A673 (cell line): ENCODE measurements at regions not wholly inside any gene's neighbourhood (a gene's known extent, or its start where the extent isn't known, plus 50 kb on each side); places are given as distances from the start of the nearest gene placed in this dataset.
"Not testable (repeated sequence)": the region's sequence is repeated elsewhere in the genome, so short reads cannot be mapped to it uniquely, and the experiment has no call there.

ENCODE experiments used
- BruUV-seq: library from RNA; stranded (reverse); fragments of 400-500 nt; replicated peaks from 2 replicates; lab custom pipeline; 2021; lab: Mats Ljungman, UMichigan
- CTCF ChIA-PET: fragments of 300-600 bp; sonication (Branson Sonifier 250); formaldehyde crosslinking; loops from one replicate; lab custom pipeline; 2022; ENCODE audit warnings: antibody characterized with exemption; lab: Charles Lee
- POLR2A ChIA-PET: fragments of 300-600 bp; sonication (Branson Sonifier 250); formaldehyde crosslinking; loops from one replicate; lab custom pipeline; 2022; ENCODE audit warnings: antibody characterized with exemption; ENCODE audit not compliant: low non-redundant PET; lab: Charles Lee
- DNase-seq: peaks from one replicate; pipeline ENCODE4 v3.0.0-alpha.2; 2015; ENCODE audit warnings: low spot score
- H3K27ac ChIP-seq: fragments of 200-600 bp; sonication (generic); 2 replicates; pipeline ENCODE4 v1.5.1; 2016; ENCODE audit warnings: mixed run types, low read depth, mild to moderate bottlenecking, mixed read lengths, antibody characterized with exemption, low read length; ENCODE audit not compliant: poor library complexity, severe bottlenecking
- H3K27me3 ChIP-seq: fragments of 200-600 bp; sonication (generic); replicated peaks from 2 replicates; pipeline ENCODE4 v1.6.1; 2017; ENCODE audit warnings: mixed run types, low read depth, mild to moderate bottlenecking, mixed read lengths, antibody characterized with exemption, low read length; ENCODE audit not compliant: insufficient read depth, poor library complexity
- H3K36me3 ChIP-seq: fragments of 200-600 bp; sonication (generic); 2 replicates; pipeline ENCODE4 v1.6.1; 2016; ENCODE audit warnings: mixed run types, mild to moderate bottlenecking, mixed read lengths, antibody characterized with exemption, low read length; ENCODE audit not compliant: insufficient read depth, poor library complexity, severe bottlenecking
- H3K4me1 ChIP-seq: fragments of 200-600 bp; sonication (generic); 2 replicates; pipeline ENCODE4 v1.6.1; 2017; ENCODE audit warnings: mixed run types, mild to moderate bottlenecking, mixed read lengths, antibody characterized with exemption, low read length; ENCODE audit not compliant: insufficient read depth, poor library complexity, severe bottlenecking
- H3K4me3 ChIP-seq: fragments of 200-600 bp; sonication (generic); 2 replicates; pipeline ENCODE4 v1.5.1; 2016; ENCODE audit warnings: low read depth, mixed run types, mild to moderate bottlenecking, mixed read lengths, low read length; ENCODE audit not compliant: poor library complexity, severe bottlenecking
- H3K9me3 ChIP-seq: fragments of 200-600 bp; sonication (generic); 2 replicates; pipeline ENCODE4 v1.6.1; 2016; ENCODE audit warnings: mixed run types, low read depth, mild to moderate bottlenecking, mixed read lengths, antibody characterized with exemption, low read length; ENCODE audit not compliant: poor library complexity, severe bottlenecking
- CTCF ChIP-seq: fragments of 300-800, 200-600 bp; sonication (generic); conservative IDR thresholded peaks from 2 replicates; pipeline ENCODE4 v1.5.1; 2017; ENCODE audit warnings: low read depth, mild to moderate bottlenecking, antibody characterized with exemption, low read length, moderate library complexity, mixed read lengths
- EZH2 ChIP-seq: fragments of 200-600 bp; sonication (generic); IDR thresholded peaks from 2 replicates; pipeline ENCODE4 v1.6.1; 2017; ENCODE audit warnings: borderline replicate concordance, low read depth, mild to moderate bottlenecking, mixed read lengths, antibody characterized with exemption, low read length; ENCODE audit not compliant: poor library complexity, severe bottlenecking
- intact Hi-C: fragments of 100-400 bp; cut with micrococcal nuclease; formaldehyde crosslinking; loops from one replicate; pipeline ENCODE4 v1.10.0; 2022; ENCODE audit not compliant: unreplicated experiment

GRCh38 chr1:218931324-218931723, 242.4 kb upstream of the LYPLAL1 start:
- BruUV-seq = no TSS peak
- CTCF ChIA-PET = no interaction called here

GRCh38 chr1:218933513-218933912, 240.2 kb upstream of the LYPLAL1 start:
- intact Hi-C loops = no loop called here
- POLR2A ChIA-PET = interaction anchor here (0.5 kb wide), 1 partner anchor 608 kb away, joined by 3 read pairs; no protein-coding TSS in a partner anchor
- Histone ChIP-seq H3K27ac (no peak overlapping the region), H3K36me3 (no peaks in the 10 kb centered on the region), H3K4me3 (no peak overlapping the region), H3K4me1 (no peaks in the 10 kb centered on the region), H3K9me3 (no peaks in the 10 kb centered on the region), H3K27me3 (peaks cover 28% of the 10 kb centered on the region)
- TF ChIP-seq CTCF (no peak), EZH2 (no peak)
- no TSS peak for BruUV-seq
- CTCF ChIA-PET = no interaction called here
- DNase-seq = no peak

More at GRCh38 chr1:218931324-218931723, 242.4 kb upstream of the LYPLAL1 start:
- H3K4me1 ChIP-seq = no peaks in the 10 kb centered on the region
- no peak for DNase-seq
- POLR2A ChIA-PET = no interaction called here
- TF ChIP-seq EZH2 (no peak), CTCF (no peak)
- no peak overlapping the region for H3K27ac ChIP-seq
- H3K36me3 ChIP-seq = no peaks in the 10 kb centered on the region
- H3K9me3 ChIP-seq = no peaks in the 10 kb centered on the region
- H3K4me3 ChIP-seq = no peak overlapping the region
- intact Hi-C loops = no loop called here
- peaks cover 38% of the 10 kb centered on the region for H3K27me3 ChIP-seq

- peaks cover 16% of the 10 kb centered on the region for H3K27me3 ChIP-seq
- CTCF ChIA-PET, H3K27ac ChIP-seq, H3K36me3 ChIP-seq, H3K9me3 ChIP-seq, intact Hi-C loops, H3K4me3 ChIP-seq, BruUV-seq, H3K4me1 ChIP-seq, DNase-seq, POLR2A ChIA-PET: not testable (repeated sequence)
Measured at GRCh38 chr1:218935408-218935807, 238.3 kb upstream of the LYPLAL1 start.

GRCh38 chr1:218938259-218938658, 235.4 kb upstream of the LYPLAL1 start:
- no peaks in the 10 kb centered on the region for H3K9me3 ChIP-seq
- CTCF ChIA-PET = no interaction called here
- no peaks in the 10 kb centered on the region for H3K36me3 ChIP-seq
- TF ChIP-seq EZH2 (no peak), CTCF (no peak)
- H3K27ac ChIP-seq = no peak overlapping the region
- DNase-seq = no peak
- intact Hi-C loops = no loop called here
- no peaks in the 10 kb centered on the region for H3K4me1 ChIP-seq
- peaks cover 21% of the 10 kb centered on the region for H3K27me3 ChIP-seq
- BruUV-seq = no TSS peak
- no peak overlapping the region for H3K4me3 ChIP-seq
- POLR2A ChIA-PET = no interaction called here
